Nephron progenitor cell (in vitro differentiated cells): ENCODE measurements at regions not wholly inside any gene's neighbourhood (a gene's known extent, or its start where the extent isn't known, plus 50 kb on each side); places are given as distances from the start of the nearest gene placed in this dataset.

ENCODE experiments used
- DNase-seq: peaks from one replicate; pipeline ENCODE4 v3.0.0; 2021
- H3K27ac Mint-ChIP-seq: 2 replicates; pipeline ENCODE4 v1.8.0; 2021; ENCODE audit warnings: mild to moderate bottlenecking, moderate library complexity, mixed read lengths
- H3K27me3 Mint-ChIP-seq: 2 replicates; pipeline ENCODE4 v1.8.0; 2021; ENCODE audit warnings: mild to moderate bottlenecking, low read depth, mixed read lengths; ENCODE audit not compliant: poor library complexity
- H3K36me3 Mint-ChIP-seq: 2 replicates; pipeline ENCODE4 v1.8.0; 2021; ENCODE audit warnings: low read depth, mixed read lengths
- H3K4me1 Mint-ChIP-seq: 2 replicates; pipeline ENCODE4 v1.8.0; 2021; ENCODE audit warnings: mixed read lengths
- H3K4me3 Mint-ChIP-seq: 2 replicates; pipeline ENCODE4 v1.8.0; 2021; ENCODE audit warnings: mild to moderate bottlenecking, moderate library complexity, mixed read lengths
- H3K9me3 Mint-ChIP-seq: 2 replicates; pipeline ENCODE4 v1.8.0; 2021; ENCODE audit warnings: mild to moderate bottlenecking, moderate library complexity, mixed read lengths
- CTCF ChIP-seq: fragments of 200-600 bp; sonication (generic); IDR thresholded peaks from 2 replicates; pipeline ENCODE4 v1.5.0; 2021; ENCODE audit warnings: antibody characterized with exemption

GRCh38 chr3:132253262-132253878 is 63.8 kb upstream of the ACP3 start:
- H3K9me3 Mint-ChIP-seq = no peaks in the 10 kb centered on the region

GRCh38 chr3:132254076-132254755 is 63.0 kb upstream of the ACP3 start:
- H3K27ac Mint-ChIP-seq = no peak overlapping the region
- TF ChIP-seq CTCF = no peak
- H3K4me1 Mint-ChIP-seq = peaks cover 4% of the 10 kb centered on the region
- peaks cover 4% of the 10 kb centered on the region for H3K27me3 Mint-ChIP-seq
- no peak for DNase-seq
- H3K9me3 Mint-ChIP-seq = no peaks in the 10 kb centered on the region
- H3K36me3 Mint-ChIP-seq = no peaks in the 10 kb centered on the region
- H3K4me3 Mint-ChIP-seq = no peak overlapping the region

More at GRCh38 chr3:132253262-132253878, 63.8 kb upstream of the ACP3 start:
- no peak overlapping the region for H3K4me3 Mint-ChIP-seq
- H3K27ac Mint-ChIP-seq = no peak overlapping the region
- H3K4me1 Mint-ChIP-seq = peaks cover 4% of the 10 kb centered on the region
- TF ChIP-seq CTCF = peak; percentile 76
- H3K27me3 Mint-ChIP-seq = peaks cover 7% of the 10 kb centered on the region
- H3K36me3 Mint-ChIP-seq = no peaks in the 10 kb centered on the region
- DNase-seq = peak; percentile 12

- TF ChIP-seq CTCF = no peak
- Mint-ChIP-seq H3K4me1 (peaks cover 4% of the 10 kb centered on the region), H3K27me3 (peaks cover 4% of the 10 kb centered on the region), H3K36me3 (no peaks in the 10 kb centered on the region), H3K4me3 (no peak overlapping the region), H3K9me3 (no peaks in the 10 kb centered on the region), H3K27ac (no peak overlapping the region)
- DNase-seq = no peak
Measured at GRCh38 chr3:132255041-132255745, 62.0 kb upstream of the ACP3 start.

- peak; percentile 29 for DNase-seq
- peaks cover 4% of the 10 kb centered on the region for H3K4me1 Mint-ChIP-seq
Measured at GRCh38 chr3:132256989-132257388, 60.2 kb upstream of the ACP3 start.

GRCh38 chr3:132261506-132261905 is 55.7 kb upstream of the ACP3 start:
- Mint-ChIP-seq H3K27me3 (no peaks in the 10 kb centered on the region), H3K27ac (no peak overlapping the region), H3K9me3 (no peaks in the 10 kb centered on the region), H3K36me3 (no peaks in the 10 kb centered on the region), H3K4me1 (no peaks in the 10 kb centered on the region), H3K4me3 (no peak overlapping the region)
- no peak for TF ChIP-seq CTCF
- DNase-seq = no peak

More at GRCh38 chr3:132256989-132257388, 60.2 kb upstream of the ACP3 start:
- Mint-ChIP-seq H3K4me3 (no peak overlapping the region), H3K27me3 (peaks cover 4% of the 10 kb centered on the region), H3K9me3 (no peaks in the 10 kb centered on the region), H3K36me3 (no peaks in the 10 kb centered on the region), H3K27ac (no peak overlapping the region)
- peak; percentile 36 for TF ChIP-seq CTCF
